Psoas muscle (tissue), 7 donors: ENCODE measurements at regions not wholly inside any gene's neighbourhood (a gene's known extent, or its start where the extent isn't known, plus 50 kb on each side); places are given as distances from the start of the nearest gene placed in this dataset.

Experiments used
- ATAC-seq, 4 donors: fragments of 200-7000 bp; cut with Tn5 transposase; one replicate each; pipeline ENCODE4 v1.9.1; 2020; ENCODE audit warnings: moderate library complexity in 3 of 4, mild to moderate bottlenecking in 2 of 4
- DNase-seq, 2 donors: peaks; one replicate each; pipeline ENCODE4 v3.0.0-alpha.2; 2020
- H3K27ac ChIP-seq: fragments of 200-600 bp; one replicate; pipeline ENCODE4 v1.8.0; 2022
- H3K27me3 ChIP-seq, 3 donors: fragments of 200-600 bp in 1 of 3; one replicate each; pipeline versions ENCODE4 v1.6.1 to v1.8.0; 2013 to 2022; ENCODE audit warnings: low read length in 2 of 3, mild to moderate bottlenecking in 2 of 3, moderate library complexity in 1 of 3; ENCODE audit not compliant: insufficient read depth in 3 of 3
- H3K36me3 ChIP-seq, 2 donors: fragments of 200-600 bp in 1 of 2; one replicate each; pipeline versions ENCODE4 v1.6.1 to v1.8.0; 2013 to 2022; ENCODE audit warnings: low read depth in 1 of 2, mild to moderate bottlenecking in 1 of 2, moderate library complexity in 1 of 2; ENCODE audit not compliant: insufficient read depth in 1 of 2
- H3K4me1 ChIP-seq: fragments of 200-600 bp; one replicate; pipeline ENCODE4 v1.8.0; 2022
- H3K4me3 ChIP-seq: fragments of 200-600 bp; one replicate; pipeline ENCODE4 v1.8.0; 2022; ENCODE audit warnings: mild to moderate bottlenecking
- H3K9me3 ChIP-seq: fragments of 200-600 bp; one replicate; pipeline ENCODE4 v1.8.0; 2022
- CTCF ChIP-seq: fragments of 200-600 bp; IDR thresholded peaks from one replicate; pipeline ENCODE4 v1.8.0; 2022; ENCODE audit warnings: antibody characterized with exemption
- WGBS, 3 donors: extraction: QIAGEN DNeasy Blood & Tissue Kit; methylation state at CpG; one replicate each; pipeline versions ENCODE4 v1.1.6 to v1.1.7; 2013; 5-methylcytosine and 5-hydroxymethylcytosine counted together
- intact Hi-C, 2 donors: fragments of 100-400 bp; cut with DNase I; formaldehyde crosslinking; loops; one replicate each; pipeline versions ENCODE4 v1.11.0 to v1.14.2; 2022
- donor health status: healthy with polysubstance abuse.
- donor health status: DM: no; HTN: no; CAD: no; lungs with moderate emphysema.
- donor health status: Bipolar disorder and iron deficiency.
- donor health status: healthy.
- donor health status: DM: yes; HTN: yes; CAD: no.
- donor health status: DM: no; HTN: no; CAD: no.
- donor health status: DM: yes; HTN: yes; CAD: no.

- Histone ChIP-seq H3K9me3 (no peaks in the 10 kb centered on the region), H3K27me3 (peaks cover 0 to 4% (median 0%) of the 10 kb centered on the region in 3 donors), H3K36me3 (no peaks in the 10 kb centered on the region), H3K4me1 (no peaks in the 10 kb centered on the region), H3K4me3 (no peak overlapping the region), H3K27ac (no peak overlapping the region)
- 74 to 95% (median 89%) methylated on average over 2 of the region's 2 CpGs for WGBS, 3 donors
- intact Hi-C loops, result no loop called here
- DNase-seq (no peak), ATAC-seq (no peak)
- no peak for TF ChIP-seq CTCF
Observed at GRCh38 chrX:128884430-128884829, 638.9 kb downstream of the SMARCA1 start.

DNA sequence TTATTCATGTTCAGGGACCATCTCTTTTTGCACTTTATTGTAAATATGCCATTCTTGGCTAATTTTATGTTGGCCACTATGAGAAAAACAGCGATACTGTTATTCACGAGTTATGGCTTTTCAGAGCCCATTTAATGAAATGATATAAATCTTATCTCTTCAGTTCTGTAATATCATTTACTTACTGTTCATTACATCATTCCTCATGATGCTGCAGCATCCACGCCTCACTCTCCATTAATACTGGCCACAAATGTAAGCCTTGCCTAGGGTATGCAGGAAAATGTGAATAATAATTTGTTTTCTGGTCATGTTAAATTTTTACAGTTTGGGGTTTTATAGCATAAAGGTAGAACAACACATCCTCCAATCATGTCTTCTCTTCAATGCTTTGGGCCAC lies 639.6 kb downstream of the SMARCA1 start:
- Histone ChIP-seq H3K27me3 (peaks cover 0 to 4% (median 0%) of the 10 kb centered on the region in 3 donors), H3K4me3 (no peak overlapping the region), H3K9me3 (no peaks in the 10 kb centered on the region), H3K36me3 (no peaks in the 10 kb centered on the region), H3K27ac (no peak overlapping the region), H3K4me1 (no peaks in the 10 kb centered on the region)
- ATAC-seq, result no peak
- intact Hi-C loops, result no loop called here
- no peak for DNase-seq
- TF ChIP-seq CTCF, result no peak
- 71 to 88% (median 87%) methylated on average over 3 of the region's 3 CpGs for WGBS, 3 donors

GRCh38 chrX:128870361-128870760 lies 652.9 kb downstream of the SMARCA1 start:
- H3K4me1 ChIP-seq, result no peaks in the 10 kb centered on the region
- DNase-seq (no peak), ATAC-seq (no peak)
- no peak overlapping the region for H3K27ac ChIP-seq
- intact Hi-C loops, result no loop called here
- H3K9me3 ChIP-seq, result no peaks in the 10 kb centered on the region
- no peak for TF ChIP-seq CTCF
- H3K36me3 ChIP-seq, result no peaks in the 10 kb centered on the region
- H3K4me3 ChIP-seq, result no peak overlapping the region
- no peaks in the 10 kb centered on the region for H3K27me3 ChIP-seq

DNA sequence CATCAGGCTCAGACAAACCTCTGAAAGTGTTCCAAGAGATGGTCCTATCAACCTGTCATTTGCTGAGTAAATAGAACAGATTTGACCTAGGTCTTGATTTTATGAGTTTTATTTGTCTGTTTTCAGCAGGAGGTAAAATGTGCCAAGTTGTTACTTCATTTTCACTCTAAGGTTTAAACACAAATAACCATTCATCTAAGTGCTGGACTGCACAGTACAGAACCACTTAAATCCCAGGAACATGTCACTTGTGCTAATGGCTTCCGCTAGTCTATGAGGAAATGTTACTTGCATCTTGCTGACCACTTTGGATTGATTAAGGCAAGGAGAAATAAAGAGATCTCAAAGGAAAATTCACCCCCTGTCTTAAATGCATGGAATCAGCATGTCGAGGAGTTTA lies 660.7 kb downstream of the SMARCA1 start:
- Histone ChIP-seq H3K4me1 (no peaks in the 10 kb centered on the region), H3K27me3 (no peaks in the 10 kb centered on the region), H3K9me3 (no peaks in the 10 kb centered on the region), H3K27ac (no peak overlapping the region), H3K4me3 (no peak overlapping the region), H3K36me3 (no peaks in the 10 kb centered on the region)
- WGBS, 3 donors, result 68 to 83% (median 74%) methylated on average over 2 of the region's 2 CpGs
- TF ChIP-seq CTCF, result no peak
- DNase-seq (no peak), ATAC-seq (no peak)
- intact Hi-C loops, result no loop called here

DNA sequence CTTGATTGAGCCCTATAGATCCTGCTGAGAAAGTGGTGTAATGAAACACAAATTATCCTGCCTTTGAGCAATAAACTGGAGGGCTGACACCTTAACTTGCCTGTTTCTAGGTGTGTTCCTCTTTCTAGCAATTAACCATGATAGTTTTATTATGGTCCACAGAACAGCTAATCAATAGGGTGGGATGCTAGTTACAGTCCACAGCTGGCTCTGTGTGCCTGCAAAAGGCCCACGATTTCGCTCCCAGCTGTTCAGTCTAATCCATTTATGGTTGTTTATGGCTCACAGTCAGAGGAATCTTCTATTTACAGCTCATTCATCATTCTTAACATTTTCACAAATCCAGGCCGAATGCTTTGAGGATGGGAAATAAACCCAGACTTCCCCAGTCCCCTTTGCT lies 674.9 kb downstream of the SMARCA1 start:
- WGBS, 3 donors, result 12 to 15% (median 15%) methylated on average over 3 of the region's 3 CpGs
- no peak overlapping the region for H3K4me3 ChIP-seq
- ATAC-seq (no peak), DNase-seq (no peak)
- H3K4me1 ChIP-seq, result no peaks in the 10 kb centered on the region
- intact Hi-C loops, result no loop called here
- no peak for TF ChIP-seq CTCF
- H3K27me3 ChIP-seq, result no peaks in the 10 kb centered on the region
- H3K36me3 ChIP-seq, result no peaks in the 10 kb centered on the region
- H3K9me3 ChIP-seq, result no peaks in the 10 kb centered on the region
- no peak overlapping the region for H3K27ac ChIP-seq
